ENCODE measurements at regions not wholly inside any gene's neighbourhood (a gene's known extent, or its start where the extent isn't known, plus 50 kb on each side); places are given as distances from the start of the nearest gene placed in this dataset.

- peaks cover 10 to 17% of the 10 kb centered on the region in 2 donors for H3K9me3 Mint-ChIP-seq
- DNase-seq (peak; percentile 72), ATAC-seq (replicated peaks) (peak; percentile 94)
- peak overlapping the region; percentile 6 for H3K27ac Mint-ChIP-seq
- peaks cover 6 to 7% of the 10 kb centered on the region in 2 donors for H3K36me3 Mint-ChIP-seq
- H3K4me3 Mint-ChIP-seq = peak overlapping the region in 1 of 2 donors; percentile 42
- peaks cover 52 to 74% of the 10 kb centered on the region in 2 donors for H3K4me1 Mint-ChIP-seq
- H3K27me3 Mint-ChIP-seq = no peaks in the 10 kb centered on the region
Measured at GRCh38 chr5:54673523-54674225, 156.1 kb downstream of the SNX18 start.

- ATAC-seq (replicated peaks) = no peak
- Mint-ChIP-seq H3K27me3 (no peaks in the 10 kb centered on the region), H3K9me3 (peaks cover 10 to 14% of the 10 kb centered on the region in 2 donors)
Measured at GRCh38 chr5:54672871-54673270, 155.3 kb downstream of the SNX18 start.

DNA sequence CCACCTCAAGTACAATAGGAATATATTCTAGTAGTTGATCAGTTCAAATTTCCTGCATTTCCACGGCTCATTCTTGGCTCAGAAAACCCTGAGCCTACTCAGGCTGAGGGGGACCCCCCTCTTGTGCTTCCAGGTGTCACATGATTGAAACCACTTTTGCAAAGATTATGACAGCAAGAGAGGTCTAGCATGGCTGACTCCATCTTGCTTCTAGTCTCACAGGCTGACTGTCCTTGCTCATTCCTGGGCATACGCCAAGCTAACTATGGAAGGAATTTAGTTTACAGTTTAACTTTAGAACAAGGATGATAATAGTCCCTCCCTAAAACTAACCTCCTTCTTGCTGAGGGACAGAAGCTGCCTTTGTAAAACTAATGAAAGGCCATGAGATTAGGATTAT, 154.1 kb downstream of the SNX18 start:
- Mint-ChIP-seq H3K4me3 (no peak overlapping the region), H3K27me3 (no peaks in the 10 kb centered on the region), H3K9me3 (peaks cover 10 to 14% of the 10 kb centered on the region in 2 donors), H3K27ac (no peak overlapping the region), H3K4me1 (peaks cover 52 to 68% of the 10 kb centered on the region in 2 donors), H3K36me3 (peaks cover 7 to 12% of the 10 kb centered on the region in 2 donors)
- ATAC-seq (replicated peaks) (no peak), DNase-seq (no peak)

More at GRCh38 chr5:54672871-54673270, 155.3 kb downstream of the SNX18 start:
- Mint-ChIP-seq H3K4me1 (peaks cover 52 to 68% of the 10 kb centered on the region in 2 donors), H3K36me3 (peaks cover 7 to 12% of the 10 kb centered on the region in 2 donors), H3K27ac (no peak overlapping the region), H3K4me3 (no peak overlapping the region)
- no peak for DNase-seq

GRCh38 chr5:54671111-54671531, 153.6 kb downstream of the SNX18 start:
- no peak overlapping the region for H3K27ac Mint-ChIP-seq
- H3K27me3 Mint-ChIP-seq = no peaks in the 10 kb centered on the region
- DNase-seq (no peak), ATAC-seq (replicated peaks) (peak; percentile 50 to 65)
- no peak overlapping the region for H3K4me3 Mint-ChIP-seq
- H3K4me1 Mint-ChIP-seq = peaks cover 52 to 67% of the 10 kb centered on the region in 2 donors
- H3K9me3 Mint-ChIP-seq = peaks cover 10 to 14% of the 10 kb centered on the region in 2 donors
- H3K36me3 Mint-ChIP-seq = peaks cover 7 to 12% of the 10 kb centered on the region in 2 donors

- H3K4me1 Mint-ChIP-seq = peaks cover 47 to 60% of the 10 kb centered on the region in 2 donors
- H3K9me3 Mint-ChIP-seq = peaks cover 10 to 14% of the 10 kb centered on the region in 2 donors
- no peaks in the 10 kb centered on the region for H3K27me3 Mint-ChIP-seq
- H3K27ac Mint-ChIP-seq = peak overlapping the region; percentile 16
- ATAC-seq (replicated peaks) (no peak), DNase-seq (no peak)
- H3K36me3 Mint-ChIP-seq = peaks cover 7 to 12% of the 10 kb centered on the region in 2 donors
- no peak overlapping the region for H3K4me3 Mint-ChIP-seq
Measured at GRCh38 chr5:54670281-54670680, 152.7 kb downstream of the SNX18 start.

- Mint-ChIP-seq H3K27me3 (no peaks in the 10 kb centered on the region), H3K4me3 (peak overlapping the region in 1 of 2 donors; percentile 47), H3K4me1 (peaks cover 44 to 56% of the 10 kb centered on the region in 2 donors), H3K9me3 (peaks cover 8 to 12% of the 10 kb centered on the region in 2 donors), H3K27ac (no peak overlapping the region), H3K36me3 (peaks cover 7 to 12% of the 10 kb centered on the region in 2 donors)
- no peak for ATAC-seq (replicated peaks)
- DNase-seq = no peak
Measured at GRCh38 chr5:54669845-54670244, 152.3 kb downstream of the SNX18 start.

- DNase-seq (no peak), ATAC-seq (replicated peaks) (no peak)
- no peaks in the 10 kb centered on the region for H3K27me3 Mint-ChIP-seq
- peaks cover 5 to 9% of the 10 kb centered on the region in 2 donors for H3K9me3 Mint-ChIP-seq
- H3K36me3 Mint-ChIP-seq = peaks cover 7 to 12% of the 10 kb centered on the region in 2 donors
- H3K4me3 Mint-ChIP-seq = no peak overlapping the region
- no peak overlapping the region for H3K27ac Mint-ChIP-seq
- H3K4me1 Mint-ChIP-seq = peaks cover 40 to 50% of the 10 kb centered on the region in 2 donors
Measured at GRCh38 chr5:54669285-54669684, 151.7 kb downstream of the SNX18 start.

- H3K4me3 Mint-ChIP-seq = no peak overlapping the region
- peaks cover 34 to 44% of the 10 kb centered on the region in 2 donors for H3K4me1 Mint-ChIP-seq
- H3K27ac Mint-ChIP-seq = no peak overlapping the region
- peaks cover 5 to 8% of the 10 kb centered on the region in 2 donors for H3K9me3 Mint-ChIP-seq
- DNase-seq (no peak), ATAC-seq (replicated peaks) (no peak)
- H3K36me3 Mint-ChIP-seq = peaks cover 7 to 12% of the 10 kb centered on the region in 2 donors
- no peaks in the 10 kb centered on the region for H3K27me3 Mint-ChIP-seq
Measured at GRCh38 chr5:54668096-54668495, 150.5 kb downstream of the SNX18 start.

DNA sequence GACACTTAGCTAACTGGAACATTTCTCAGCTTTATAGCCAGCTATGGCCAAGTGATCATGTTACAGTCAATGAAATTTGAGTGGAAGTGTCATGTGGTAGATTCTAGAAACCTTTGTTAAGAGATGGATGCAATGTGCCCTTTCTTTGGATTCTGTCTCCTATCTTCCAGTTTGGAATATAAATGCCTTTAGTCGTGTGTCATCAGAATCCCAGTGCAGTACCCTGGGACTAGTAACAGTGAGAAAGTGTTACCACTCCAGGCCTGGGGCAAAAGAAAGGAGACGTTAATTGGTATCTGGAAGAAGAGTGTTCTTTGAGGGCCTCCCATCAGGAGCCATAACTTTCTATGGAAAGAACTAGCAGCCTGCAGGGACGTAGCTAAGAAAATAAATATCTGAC, 149.6 kb downstream of the SNX18 start:
- DNase-seq (no peak), ATAC-seq (replicated peaks) (no peak)
- no peaks in the 10 kb centered on the region for H3K27me3 Mint-ChIP-seq
- H3K27ac Mint-ChIP-seq = no peak overlapping the region
- no peak overlapping the region for H3K4me3 Mint-ChIP-seq
- H3K4me1 Mint-ChIP-seq = peaks cover 27 to 34% of the 10 kb centered on the region in 2 donors
- H3K36me3 Mint-ChIP-seq = peaks cover 2 to 7% of the 10 kb centered on the region in 2 donors
- H3K9me3 Mint-ChIP-seq = peaks cover 1 to 3% of the 10 kb centered on the region in 2 donors

GRCh38 chr5:54663866-54664265, 146.3 kb downstream of the SNX18 start:
- no peaks in the 10 kb centered on the region for H3K9me3 Mint-ChIP-seq
- ATAC-seq (replicated peaks) (no peak), DNase-seq (no peak)
- H3K27ac Mint-ChIP-seq = no peak overlapping the region
- no peaks in the 10 kb centered on the region for H3K27me3 Mint-ChIP-seq
- H3K4me3 Mint-ChIP-seq = no peak overlapping the region
- H3K36me3 Mint-ChIP-seq = peaks cover 2 to 5% of the 10 kb centered on the region in 2 donors
- H3K4me1 Mint-ChIP-seq = peaks cover 7 to 10% of the 10 kb centered on the region in 2 donors

- Mint-ChIP-seq H3K4me1 (peaks cover 9 to 10% of the 10 kb centered on the region in 2 donors), H3K9me3 (no peaks in the 10 kb centered on the region), H3K4me3 (no peak overlapping the region), H3K36me3 (no peaks in the 10 kb centered on the region), H3K27me3 (no peaks in the 10 kb centered on the region), H3K27ac (no peak overlapping the region)
- ATAC-seq (replicated peaks) (no peak), DNase-seq (no peak)
Measured at GRCh38 chr5:54661111-54661510, 143.6 kb downstream of the SNX18 start.

DNA sequence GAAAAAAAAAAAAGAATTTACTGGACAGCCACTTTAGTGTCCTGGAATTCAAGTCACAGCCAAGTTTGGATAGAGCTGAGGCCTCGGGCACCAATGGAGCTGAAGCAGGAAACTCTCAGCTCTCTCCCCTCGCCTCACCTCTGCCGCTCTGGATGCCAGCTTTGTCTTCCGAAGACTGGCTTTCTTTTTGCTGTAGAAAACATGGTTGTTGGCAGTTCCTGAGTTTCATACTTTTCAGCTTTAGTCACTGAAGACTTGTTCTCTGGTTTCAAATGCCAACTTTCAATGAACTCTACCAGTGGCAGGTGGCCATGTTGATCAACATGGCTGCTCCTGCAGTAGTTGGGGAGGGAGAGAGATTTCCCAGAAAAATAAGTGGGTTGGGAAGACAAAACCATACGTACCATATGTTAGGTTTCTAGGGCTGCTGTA, 142.2 kb downstream of the SNX18 start:
- H3K4me3 Mint-ChIP-seq = no peak overlapping the region
- H3K9me3 Mint-ChIP-seq = no peaks in the 10 kb centered on the region
- ATAC-seq (replicated peaks) (no peak), DNase-seq (no peak)
- H3K27me3 Mint-ChIP-seq = no peaks in the 10 kb centered on the region
- H3K36me3 Mint-ChIP-seq = no peaks in the 10 kb centered on the region
- no peak overlapping the region for H3K27ac Mint-ChIP-seq
- H3K4me1 Mint-ChIP-seq = peaks cover 14 to 24% of the 10 kb centered on the region in 2 donors

DNA sequence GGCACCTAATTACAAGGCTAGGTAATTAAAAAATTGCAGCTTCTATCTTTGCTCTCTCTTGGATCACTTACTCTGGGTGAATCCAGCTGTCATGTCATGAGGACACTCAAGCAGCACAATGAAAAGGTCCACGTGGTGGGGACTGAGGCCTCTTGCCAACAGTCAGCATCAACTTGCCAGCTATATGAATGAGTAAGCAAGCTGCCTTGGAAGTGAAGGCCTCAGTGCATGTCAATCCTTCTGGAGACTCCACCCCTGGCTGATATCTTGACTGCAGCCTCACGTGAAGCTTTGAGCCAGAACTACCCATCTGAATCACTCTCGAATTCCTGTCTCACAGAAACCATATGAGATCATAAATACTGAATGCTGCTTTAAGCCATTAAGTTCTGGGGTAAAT, 140.5 kb downstream of the SNX18 start:
- H3K36me3 Mint-ChIP-seq = no peaks in the 10 kb centered on the region
- DNase-seq (no peak), ATAC-seq (replicated peaks) (no peak)
- H3K27me3 Mint-ChIP-seq = no peaks in the 10 kb centered on the region
- H3K4me1 Mint-ChIP-seq = peaks cover 9 to 32% of the 10 kb centered on the region in 2 donors
- no peaks in the 10 kb centered on the region for H3K9me3 Mint-ChIP-seq
- no peak overlapping the region for H3K27ac Mint-ChIP-seq
- H3K4me3 Mint-ChIP-seq = no peak overlapping the region

DNA sequence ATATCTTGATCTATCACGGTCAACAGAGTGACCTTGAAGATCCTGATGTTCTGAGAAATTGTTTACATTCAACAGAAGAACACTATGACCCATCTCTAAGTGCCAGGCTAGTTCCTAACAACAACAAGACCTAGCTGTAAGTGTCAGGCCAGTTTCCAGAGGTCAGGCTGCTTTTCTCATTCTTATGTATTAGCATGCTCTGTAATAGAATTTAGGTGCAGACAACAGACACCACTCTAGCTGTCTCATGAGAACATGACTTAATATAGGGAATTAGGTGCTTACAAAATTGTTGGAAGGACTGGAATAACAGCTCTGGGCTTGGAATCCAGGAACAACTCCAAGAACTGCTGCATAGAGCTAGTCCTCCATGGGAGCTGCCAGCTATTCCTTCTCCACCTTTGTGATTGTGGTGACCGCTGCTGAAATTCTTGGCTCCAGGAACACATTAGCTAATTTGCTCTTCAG, 138.7 kb downstream of the SNX18 start:
- no peaks in the 10 kb centered on the region for H3K9me3 Mint-ChIP-seq
- no peaks in the 10 kb centered on the region for H3K36me3 Mint-ChIP-seq
- H3K27me3 Mint-ChIP-seq = no peaks in the 10 kb centered on the region
- H3K4me3 Mint-ChIP-seq = no peak overlapping the region
- no peak for ATAC-seq (replicated peaks)
- no peak for DNase-seq
- no peak overlapping the region for H3K27ac Mint-ChIP-seq
- H3K4me1 Mint-ChIP-seq = peaks cover 9 to 45% of the 10 kb centered on the region in 2 donors

GRCh38 chr5:54655761-54656160, 138.2 kb downstream of the SNX18 start:
- no peak overlapping the region for H3K27ac Mint-ChIP-seq
- DNase-seq (no peak), ATAC-seq (replicated peaks) (no peak)
- no peaks in the 10 kb centered on the region for H3K36me3 Mint-ChIP-seq
- H3K27me3 Mint-ChIP-seq = no peaks in the 10 kb centered on the region
- no peak overlapping the region for H3K4me3 Mint-ChIP-seq
- H3K4me1 Mint-ChIP-seq = peaks cover 13 to 50% of the 10 kb centered on the region in 2 donors
- H3K9me3 Mint-ChIP-seq = peaks cover 0 to 2% of the 10 kb centered on the region in 2 donors
